Epithelial cell of esophagus (primary cell): ENCODE measurements at regions not wholly inside any gene's neighbourhood (a gene's known extent, or its start where the extent isn't known, plus 50 kb on each side); places are given as distances from the start of the nearest gene placed in this dataset.

Experiments used
- DNase-seq: peaks from one replicate; pipeline ENCODE4 v3.0.0; 2010; ENCODE audit warnings: low read depth
- H3K4me3 ChIP-seq: 2 replicates; pipeline ENCODE4 v1.5.1; 2011; ENCODE audit warnings: mild to moderate bottlenecking, low read length, control low read depth
- CTCF ChIP-seq: IDR thresholded peaks from 2 replicates; pipeline ENCODE4 v1.5.1; 2011; ENCODE audit warnings: low read depth, mild to moderate bottlenecking, low read length, control low read depth, inconsistent platforms; ENCODE audit not compliant: insufficient read depth; ENCODE audit errors: missing control alignments

- no peak overlapping the region for H3K4me3 ChIP-seq
- DNase-seq, result peak; percentile 73
- no peak for TF ChIP-seq CTCF
Observed at GRCh38 chr15:62606376-62607113, 436.0 kb upstream of the TPM1 start.

- no peak for DNase-seq
- TF ChIP-seq CTCF, result no peak
- no peak overlapping the region for H3K4me3 ChIP-seq
Observed at GRCh38 chr15:62607114-62607462, 435.5 kb upstream of the TPM1 start.

- no peak overlapping the region for H3K4me3 ChIP-seq
- peak; percentile 85 for DNase-seq
- TF ChIP-seq CTCF, result no peak
Observed at GRCh38 chr15:62607643-62608042, 434.9 kb upstream of the TPM1 start.

- no peak for DNase-seq
- no peak for TF ChIP-seq CTCF
- no peak overlapping the region for H3K4me3 ChIP-seq
Observed at GRCh38 chr15:62608369-62608768, 434.2 kb upstream of the TPM1 start.

GRCh38 chr15:62610265-62610869 is 432.2 kb upstream of the TPM1 start:
- no peak overlapping the region for H3K4me3 ChIP-seq
- TF ChIP-seq CTCF, result no peak
- DNase-seq, result no peak

- no peak for DNase-seq
- TF ChIP-seq CTCF, result no peak
- no peak overlapping the region for H3K4me3 ChIP-seq
Observed at GRCh38 chr15:62611002-62611401, 431.5 kb upstream of the TPM1 start.
